B cell (primary cell): ENCODE measurements at regions not wholly inside any gene's neighbourhood (a gene's known extent, or its start where the extent isn't known, plus 50 kb on each side); places are given as distances from the start of the nearest gene placed in this dataset.

Experiments
- ATAC-seq: fragments of 200-7000 bp; cut with Tn5 transposase; one replicate; pipeline ENCODE4 v1.10.0; 2021; ENCODE audit warnings: low read depth, mild to moderate bottlenecking, moderate number of reproducible peaks, moderate library complexity
- CTCF ChIA-PET: fragments of 350-600 bp; sonication (Branson Sonifier 250); formaldehyde crosslinking; loops from one replicate; lab custom pipeline; 2021; ENCODE audit warnings: antibody characterized with exemption, inconsistent platforms; lab: Charles Lee
- POLR2A ChIA-PET: fragments of 350-600 bp; sonication (Branson Sonifier 250); formaldehyde crosslinking; loops from one replicate; lab custom pipeline; 2021; ENCODE audit warnings: antibody characterized with exemption; lab: Charles Lee
- DNase-seq: peaks from one replicate; pipeline ENCODE4 v3.0.0; 2013
- H2AFZ ChIP-seq: 2 replicates; pipeline ENCODE4 v1.6.1; 2012; ENCODE audit warnings: mild to moderate bottlenecking, low read depth, low read length; ENCODE audit not compliant: insufficient read depth, poor library complexity, severe bottlenecking
- H3K27ac ChIP-seq, 2 donors: 1 replicate in 1 of 2; 2 replicates in 1 of 2; pipeline ENCODE4 v1.5.1; 2012 to 2013; ENCODE audit warnings: low read length in 2 of 2, mild to moderate bottlenecking in 2 of 2, moderate library complexity in 1 of 2
- H3K27me3 ChIP-seq, 4 experiments: fragments of 200-600 bp in 1 of 4; sonication (generic) in 1 of 4; replicated peaks in 1 of 4; 1 replicate in 2 of 4; 2 replicates in 2 of 4; pipeline versions ENCODE4 v1.6.1 to v1.7.0; 2013 to 2016; ENCODE audit warnings: low read length in 3 of 4, mild to moderate bottlenecking in 2 of 4, mixed read lengths in 1 of 4, moderate library complexity in 1 of 4; ENCODE audit not compliant: insufficient read depth in 4 of 4, control insufficient read depth in 3 of 4; ENCODE audit errors: control extremely low read depth in 1 of 4
- H3K36me3 ChIP-seq, 2 experiments: replicated peaks in 1 of 2; 1 replicate in 1 of 2; 2 replicates in 1 of 2; pipeline versions ENCODE4 v1.6.1 to v1.7.1; 2013; ENCODE audit warnings: low read length in 1 of 2; ENCODE audit not compliant: insufficient read depth in 2 of 2, control insufficient read depth in 1 of 2; ENCODE audit errors: control extremely low read depth in 1 of 2, extremely low read depth in 1 of 2
- H3K4me1 ChIP-seq, 2 donors: fragments of 200-600 bp in 1 of 2; sonication (generic) in 1 of 2; 1 replicate in 1 of 2; 2 replicates in 1 of 2; pipeline versions ENCODE4 v1.5.1 to v1.6.1; 2013 to 2017; ENCODE audit warnings: low read length in 2 of 2; ENCODE audit not compliant: control insufficient read depth in 2 of 2, insufficient read depth in 2 of 2
- H3K4me2 ChIP-seq: replicated peaks from 2 replicates; pipeline ENCODE3; 2012; ENCODE audit warnings: mild to moderate bottlenecking, low read depth, low read length; ENCODE audit not compliant: poor library complexity, severe bottlenecking
- H3K4me3 ChIP-seq, 5 experiments: fragments of 200-600 bp in 1 of 5; sonication (generic) in 1 of 5; 1 replicate in 3 of 5; 2 replicates in 2 of 5; pipeline versions ENCODE4 v1.5.1 to v1.7.0; 2011 to 2016; ENCODE audit warnings: low read length in 4 of 5, mild to moderate bottlenecking in 4 of 5, low read depth in 2 of 5, control low read depth in 1 of 5, moderate library complexity in 1 of 5; ENCODE audit not compliant: insufficient read depth in 1 of 5; ENCODE audit errors: control extremely low read depth in 1 of 5, extremely low read depth in 1 of 5
- H3K79me2 ChIP-seq: fragments of 200-600 bp; sonication (generic); one replicate; pipeline ENCODE4 v1.6.0; 2016; ENCODE audit warnings: low read length; ENCODE audit not compliant: control insufficient read depth, insufficient read depth
- H3K9ac ChIP-seq: fragments of 200-600 bp; sonication (generic); 2 replicates; pipeline ENCODE4 v1.6.1; 2017; ENCODE audit warnings: mild to moderate bottlenecking, low read length, moderate library complexity
- H3K9me3 ChIP-seq, 3 donors: one replicate each; pipeline versions ENCODE4 v1.6.1 to v1.7.1; 2013; ENCODE audit warnings: low read length in 2 of 3; ENCODE audit not compliant: control insufficient read depth in 2 of 3, insufficient read depth in 1 of 3; ENCODE audit errors: control extremely low read depth in 1 of 3
- H4K20me1 ChIP-seq: 2 replicates; pipeline ENCODE4 v1.6.0; 2012; ENCODE audit warnings: mild to moderate bottlenecking, low read length; ENCODE audit not compliant: insufficient read depth, control insufficient read depth, poor library complexity, severe bottlenecking
- H3K27ac Mint-ChIP-seq: one replicate; pipeline ENCODE4 v1.8.0; 2021; ENCODE audit warnings: mixed read lengths
- H3K27me3 Mint-ChIP-seq: one replicate; pipeline ENCODE4 v1.8.0; 2021; ENCODE audit warnings: mixed read lengths
- H3K4me1 Mint-ChIP-seq: one replicate; pipeline ENCODE4 v1.8.0; 2021; ENCODE audit warnings: mixed read lengths
- H3K4me3 Mint-ChIP-seq: one replicate; pipeline ENCODE4 v1.8.0; 2021; ENCODE audit warnings: mixed read lengths
- H3K9me3 Mint-ChIP-seq: one replicate; pipeline ENCODE4 v1.8.0; 2022; ENCODE audit warnings: mixed read lengths; ENCODE audit not compliant: insufficient read depth
- CTCF ChIP-seq: fragments of 200-600 bp; IDR thresholded peaks from one replicate; pipeline ENCODE4 v1.8.0; 2022; ENCODE audit warnings: antibody characterized with exemption, mild to moderate bottlenecking
- EZH2 ChIP-seq: IDR thresholded peaks from 2 replicates; pipeline ENCODE4 v1.6.1; 2012; ENCODE audit warnings: borderline replicate concordance, low read depth, mild to moderate bottlenecking, moderate library complexity, low read length; ENCODE audit not compliant: insufficient read depth, poor library complexity, severe bottlenecking
- WGBS: methylation state at CpG from one replicate; pipeline ENCODE4 v1.1.5; 2013; ENCODE audit warnings: missing lambda C conversion rate; ENCODE audit not compliant: insufficient coverage; 5-methylcytosine and 5-hydroxymethylcytosine counted together
- intact Hi-C: fragments of 100-400 bp; cut with micrococcal nuclease; formaldehyde crosslinking; loops from one replicate; pipeline ENCODE4 v1.10.0; 2022

GRCh38 chr20:48308232-48308781 lies 519.5 kb downstream of the PREX1 start:
- whole genome bisulfite sequencing = 87% methylated on average over 3 of the region's 4 CpGs

GRCh38 chr20:48307277-48307676 lies 520.5 kb downstream of the PREX1 start:
- TF ChIP-seq EZH2 = no peak
- TF ChIP-seq CTCF = no peak
- no peak for DNase-seq
- POLR2A ChIA-PET = no interaction called here

More at GRCh38 chr20:48308232-48308781, 519.5 kb downstream of the PREX1 start:
- H3K79me2 ChIP-seq = no peaks in the 10 kb centered on the region
- peaks cover 0 to 6% (median 0%) of the 10 kb centered on the region in 3 donors for H3K9me3 ChIP-seq
- no peaks in the 10 kb centered on the region for H3K4me1 ChIP-seq
- no peaks in the 10 kb centered on the region for H3K36me3 ChIP-seq
- Mint-ChIP-seq H3K27ac (no peak overlapping the region), H3K9me3 (no peaks in the 10 kb centered on the region), H3K4me1 (no peaks in the 10 kb centered on the region), H3K4me3 (no peak overlapping the region), H3K27me3 (peaks cover 23% of the 10 kb centered on the region)
- no peak overlapping the region for H3K9ac ChIP-seq
- H4K20me1 ChIP-seq = no peaks in the 10 kb centered on the region
- CTCF ChIA-PET = no interaction called here
- H3K27me3 ChIP-seq = peaks cover 0 to 12% (median 0%) of the 10 kb centered on the region in 4 experiments
- no peak overlapping the region for H3K27ac ChIP-seq
- TF ChIP-seq CTCF (no peak), EZH2 (no peak)
- DNase-seq (no peak), ATAC-seq (no peak)
- intact Hi-C loops = no loop called here
- H3K4me2 ChIP-seq = no peak overlapping the region
- no peak overlapping the region for H2AFZ ChIP-seq
- H3K4me3 ChIP-seq = no peak overlapping the region
- POLR2A ChIA-PET = no interaction called here

More at GRCh38 chr20:48307277-48307676, 520.5 kb downstream of the PREX1 start:
- no peaks in the 10 kb centered on the region for H3K9me3 Mint-ChIP-seq
- peaks cover 24% of the 10 kb centered on the region for H3K27me3 Mint-ChIP-seq
- Histone ChIP-seq H3K27me3 (peaks cover 0 to 12% (median 0%) of the 10 kb centered on the region in 4 experiments), H3K9ac (no peak overlapping the region), H3K27ac (no peak overlapping the region), H3K4me1 (no peaks in the 10 kb centered on the region), H2AFZ (no peak overlapping the region), H3K79me2 (no peaks in the 10 kb centered on the region), H3K36me3 (no peaks in the 10 kb centered on the region), H3K4me3 (no peak overlapping the region), H3K9me3 (peaks cover 0 to 6% (median 0%) of the 10 kb centered on the region in 3 donors), H3K4me2 (no peak overlapping the region), H4K20me1 (no peaks in the 10 kb centered on the region)
- CTCF ChIA-PET = no interaction called here
- ATAC-seq = no peak
- H3K4me3 Mint-ChIP-seq = no peak overlapping the region
- intact Hi-C loops = no loop called here
- H3K4me1 Mint-ChIP-seq = no peaks in the 10 kb centered on the region
- WGBS = 91% methylated on average over 8 of the region's 10 CpGs
- H3K27ac Mint-ChIP-seq = no peak overlapping the region
